GM21737 (cell line): ENCODE measurements at regions not wholly inside any gene's neighbourhood (a gene's known extent, or its start where the extent isn't known, plus 50 kb on each side); places are given as distances from the start of the nearest gene placed in this dataset.
"Not testable (repeated sequence)": the region's sequence is repeated elsewhere in the genome, so short reads cannot be mapped to it uniquely, and the experiment has no call there.

ENCODE experiments used
- ATAC-seq: cut with Tn5 transposase; IDR thresholded peaks from one replicate; pipeline ENCODE4 v1.9.1; 2021; ENCODE audit warnings: mild to moderate bottlenecking, moderate library complexity; ENCODE audit not compliant: unreplicated experiment

DNA sequence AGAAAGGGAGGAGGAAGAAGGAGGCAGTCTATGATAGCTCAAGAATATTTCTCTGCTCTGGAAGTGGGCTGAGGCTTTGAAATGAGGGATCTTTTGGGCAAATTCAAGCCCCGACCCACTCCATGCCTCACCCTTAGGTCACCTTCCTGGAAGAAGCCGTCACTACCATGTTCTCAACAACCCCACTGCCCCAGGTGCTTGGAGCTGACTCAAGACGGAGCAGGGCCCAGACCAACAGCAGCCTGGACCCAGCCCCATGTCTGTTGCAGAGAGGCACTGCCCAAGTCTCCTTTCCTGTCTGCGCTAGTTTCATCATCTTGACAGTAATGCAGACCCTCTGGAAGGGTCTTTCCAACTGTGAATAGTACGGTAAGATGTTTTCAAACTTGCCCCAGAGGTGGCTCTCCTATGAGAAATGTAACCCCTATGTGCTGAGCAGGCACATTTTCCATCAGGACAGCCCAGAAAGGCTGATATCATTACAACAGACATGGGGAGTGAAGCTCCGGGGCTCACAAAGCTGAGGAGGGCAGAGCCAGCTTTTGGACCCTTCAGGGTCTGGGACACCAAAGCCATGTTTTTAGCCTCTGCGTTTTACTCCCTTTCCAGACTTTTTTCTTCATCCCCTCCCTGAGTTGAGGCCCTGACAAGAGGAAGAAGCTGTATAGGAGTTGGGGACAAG lies 128.2 kb upstream of the LARP1 start:
- ATAC-seq = no peak

DNA sequence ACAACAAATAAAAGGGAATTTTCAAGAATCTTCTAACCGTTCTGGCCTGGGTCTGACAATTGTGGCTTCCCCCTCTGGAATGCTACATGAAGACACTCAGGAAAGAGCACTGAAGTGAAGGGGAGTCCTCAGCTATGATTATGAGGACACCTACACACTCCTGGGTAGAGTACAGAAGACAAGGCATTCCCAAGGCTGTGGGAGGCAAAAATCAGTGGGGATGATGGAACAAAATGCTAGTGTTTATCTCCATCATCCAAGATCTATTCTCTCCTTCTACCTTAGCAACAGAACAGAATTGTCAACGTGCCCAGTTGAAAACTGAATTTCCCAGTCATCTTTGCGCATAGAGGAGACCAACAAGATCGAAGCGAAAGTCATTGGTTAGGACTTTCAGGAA lies 130.1 kb upstream of the LARP1 start:
- no peak for ATAC-seq

DNA sequence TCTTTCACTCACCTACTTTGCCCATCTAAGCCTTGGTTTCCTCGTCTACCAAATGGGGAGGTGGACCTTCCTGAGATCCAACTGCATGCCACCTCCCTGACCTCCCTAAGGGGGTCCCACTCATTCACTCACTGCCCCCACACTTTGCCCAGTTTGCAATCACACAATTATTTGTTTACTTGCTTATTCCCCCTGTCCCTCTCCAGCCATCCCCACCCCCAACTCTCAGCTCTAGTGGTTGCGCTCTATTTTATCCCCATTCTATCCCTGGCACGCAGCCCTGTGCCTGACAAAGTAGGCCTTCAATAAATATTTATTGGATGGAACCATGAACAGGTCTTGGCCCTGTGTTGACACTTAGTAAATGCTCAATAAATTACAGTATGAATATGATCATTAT lies 130.8 kb upstream of the LARP1 start:
- ATAC-seq = no peak

DNA sequence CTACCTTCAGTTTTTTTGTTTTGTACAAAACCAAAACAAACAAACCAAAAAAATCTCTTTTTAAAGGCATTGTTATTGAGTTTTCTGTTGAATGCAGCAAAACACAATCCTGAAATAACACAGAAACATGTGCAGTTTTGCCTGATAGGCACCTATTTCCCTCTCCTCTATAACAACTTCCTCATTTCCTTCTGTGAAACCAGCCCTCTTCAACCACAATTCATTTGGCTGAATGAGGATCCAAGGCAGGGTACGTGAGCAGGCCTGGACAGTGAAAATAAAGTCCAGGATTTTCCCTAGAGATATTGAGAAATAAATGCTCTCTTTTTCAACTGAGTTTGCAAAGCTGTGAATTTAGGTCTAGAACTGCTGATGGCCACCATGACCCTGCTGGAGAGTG lies 134.8 kb upstream of the LARP1 start:
- no peak for ATAC-seq

DNA sequence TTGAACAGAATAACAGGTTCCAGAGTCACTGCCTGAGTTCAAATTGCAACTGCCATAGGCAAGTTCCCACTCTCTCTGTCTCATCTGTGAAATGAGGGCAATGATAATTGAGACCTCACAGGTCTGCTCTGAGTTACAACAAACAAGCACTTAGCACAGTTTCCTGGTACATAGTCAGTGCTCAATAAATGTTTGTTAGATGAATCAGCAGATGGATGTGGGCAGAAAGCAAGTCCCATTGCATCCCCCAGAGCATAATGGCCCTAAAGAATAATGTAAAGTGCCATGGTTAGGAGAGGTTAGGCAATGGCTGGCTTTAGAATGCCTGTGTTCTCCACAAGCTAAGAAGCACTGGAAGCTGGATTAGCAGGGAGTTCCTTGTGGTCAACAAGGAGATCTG lies 136.5 kb upstream of the LARP1 start:
- no peak for ATAC-seq

DNA sequence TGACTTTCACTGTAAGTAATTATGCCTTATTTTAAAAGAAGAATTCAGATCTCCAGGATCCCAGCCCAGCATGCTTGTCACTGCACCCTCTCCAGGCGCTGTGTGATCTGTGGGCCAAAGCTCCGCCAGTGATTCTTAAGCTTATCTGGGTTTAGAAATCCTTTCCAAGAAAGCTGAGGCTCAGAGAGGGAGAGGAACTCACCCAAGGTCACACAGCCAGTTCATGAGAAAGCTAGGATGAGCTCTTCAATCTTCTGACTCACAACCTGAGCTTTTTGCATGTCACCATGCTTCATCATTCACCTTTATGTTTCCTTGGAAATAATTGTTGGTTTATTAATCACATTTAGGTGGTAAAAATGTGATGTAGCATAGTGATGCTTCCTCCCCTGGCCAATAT lies 136.6 kb upstream of the HAND1 start:
- ATAC-seq = no peak

DNA sequence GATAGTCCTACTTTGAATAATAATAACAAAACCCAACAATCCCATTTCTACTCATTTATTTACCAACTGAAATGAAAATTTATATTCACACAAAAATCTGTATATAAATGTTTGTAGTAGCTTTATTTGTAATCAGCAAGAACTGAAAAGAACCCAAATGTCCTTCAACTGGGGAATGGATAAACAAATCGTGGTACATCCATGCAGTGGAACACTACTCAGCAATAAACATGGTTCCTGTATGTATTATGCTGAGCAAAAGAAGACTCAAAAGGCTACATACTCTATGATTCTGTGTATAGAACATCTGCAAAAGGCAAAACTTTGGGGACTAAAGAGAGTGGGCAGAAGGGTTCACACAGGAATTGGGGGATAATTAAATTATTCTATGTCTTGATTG lies 136.1 kb upstream of the HAND1 start:
- ATAC-seq = no peak

DNA sequence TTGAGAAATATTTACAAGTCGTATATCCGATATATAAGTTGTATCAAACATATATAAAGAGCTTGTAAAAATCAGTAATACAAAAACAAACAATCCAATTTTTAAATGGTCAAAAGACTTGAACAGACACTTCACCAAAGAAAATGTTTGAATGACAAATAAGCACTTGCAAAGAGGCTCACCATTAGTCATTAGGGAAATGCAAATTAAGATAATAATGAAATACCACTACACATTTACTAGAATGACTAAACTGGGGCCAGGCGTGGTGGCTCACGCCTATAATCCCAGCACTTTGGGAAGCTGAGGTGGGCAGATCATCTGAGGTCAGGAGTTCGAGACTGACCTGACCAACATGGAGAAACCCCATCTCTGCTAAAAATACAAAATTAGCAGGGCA lies 134.6 kb upstream of the HAND1 start:
- no peak for ATAC-seq

DNA sequence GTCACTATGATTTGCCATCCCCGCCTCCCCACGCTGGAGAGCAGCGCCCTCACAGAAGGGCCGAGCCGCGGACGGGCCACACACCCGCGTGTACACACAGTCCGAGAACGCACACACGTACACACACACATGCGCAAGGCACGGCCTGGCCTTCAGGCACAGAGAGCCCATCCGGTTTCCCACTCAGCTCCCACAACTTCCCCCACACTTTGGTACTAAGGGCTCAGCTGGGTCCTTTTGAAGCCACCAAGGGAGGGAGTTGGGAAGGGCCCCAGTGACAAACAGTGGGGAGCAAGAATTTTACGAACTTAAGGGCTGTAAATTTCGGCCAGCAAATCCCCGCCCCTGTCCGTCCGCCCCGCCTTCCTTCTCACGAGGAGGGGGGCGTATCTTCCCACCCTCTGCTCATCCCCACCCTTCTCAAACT lies 133.3 kb upstream of the HAND1 start:
- ATAC-seq = no peak

DNA sequence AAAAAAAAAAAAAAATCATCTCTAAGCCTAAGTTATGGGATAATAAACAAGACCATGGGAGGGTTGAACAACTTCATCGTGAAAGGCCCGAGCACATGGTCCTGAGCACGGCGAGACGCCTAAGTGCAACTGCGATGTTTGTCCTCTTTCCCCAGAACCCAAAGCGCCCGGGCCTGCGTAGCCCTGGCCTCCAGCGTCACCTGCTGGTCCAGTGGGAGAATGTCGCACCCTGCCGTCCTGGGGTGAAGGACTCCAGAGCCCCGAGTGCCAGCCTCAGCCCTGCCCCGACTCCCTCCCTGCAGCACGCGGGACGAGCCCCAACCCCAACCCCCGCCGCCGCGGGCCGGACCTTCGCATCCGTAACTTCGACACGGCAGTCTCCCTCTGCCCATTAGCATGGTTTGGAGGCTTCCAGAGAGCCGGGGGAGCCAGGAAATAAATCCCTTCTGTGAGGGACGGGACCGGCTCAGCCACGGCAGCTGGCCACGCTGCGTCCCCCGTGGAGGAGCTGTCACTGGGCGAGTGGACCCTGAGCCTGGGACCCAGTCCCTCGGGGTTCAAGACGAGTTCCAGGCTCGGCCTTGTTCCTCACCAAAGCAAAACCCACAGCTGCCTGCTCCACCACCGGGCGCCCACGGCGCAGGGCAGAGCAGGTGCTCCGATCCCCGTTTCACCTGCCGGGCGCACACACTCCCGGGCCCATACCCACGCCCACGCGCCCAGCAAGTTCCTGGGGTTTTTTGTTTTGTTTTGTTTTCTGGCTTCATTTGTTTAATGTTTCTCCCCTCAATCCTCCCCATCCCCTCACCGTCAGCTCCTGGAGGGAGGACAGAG lies 132.5 kb upstream of the HAND1 start:
- ATAC-seq = peak; percentile 88

DNA sequence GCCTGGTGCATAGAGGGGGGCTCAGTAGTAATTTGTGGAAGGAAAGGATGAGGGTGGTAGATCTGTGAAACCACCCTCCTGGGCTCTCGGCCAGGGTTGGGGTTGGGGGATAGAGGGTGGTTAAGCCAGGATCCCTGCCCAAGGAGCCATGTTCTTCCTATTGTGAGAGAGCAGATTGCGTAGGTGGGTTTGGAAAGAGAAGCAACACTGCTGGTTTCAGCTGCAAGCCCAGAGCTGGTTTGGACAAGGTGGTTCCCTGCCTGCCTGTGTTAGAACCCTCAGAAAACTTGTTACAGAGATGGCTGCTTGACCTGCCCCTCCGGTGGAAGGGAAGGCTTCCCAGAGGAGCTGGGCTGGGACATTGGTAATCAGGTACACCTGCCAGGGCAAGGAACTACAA lies 131.2 kb upstream of the HAND1 start:
- no peak for ATAC-seq

DNA sequence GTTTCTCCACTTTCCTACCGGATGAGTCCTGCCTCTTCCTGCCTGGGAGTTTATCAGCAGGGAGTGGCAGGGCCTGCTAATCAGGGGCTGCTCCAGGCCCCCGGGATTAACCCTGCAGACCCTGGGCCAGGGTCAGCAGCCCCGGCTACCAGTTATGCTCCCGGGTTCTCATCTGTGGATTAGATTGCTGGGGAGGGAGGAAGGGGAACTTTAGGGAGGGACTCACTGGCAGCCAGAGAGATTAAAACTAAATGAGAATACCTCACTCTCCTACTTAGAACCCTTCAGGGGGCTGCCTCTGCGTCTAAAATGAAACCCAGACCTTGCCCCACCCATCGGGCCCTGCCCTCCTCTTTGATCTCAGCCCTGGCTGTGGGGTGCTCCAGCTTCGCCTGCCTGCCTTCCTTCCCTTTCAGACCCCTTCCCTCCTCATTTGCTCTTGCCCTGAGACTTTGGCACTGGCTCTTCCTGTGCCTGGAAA lies 130.5 kb upstream of the HAND1 start:
- ATAC-seq = no peak

DNA sequence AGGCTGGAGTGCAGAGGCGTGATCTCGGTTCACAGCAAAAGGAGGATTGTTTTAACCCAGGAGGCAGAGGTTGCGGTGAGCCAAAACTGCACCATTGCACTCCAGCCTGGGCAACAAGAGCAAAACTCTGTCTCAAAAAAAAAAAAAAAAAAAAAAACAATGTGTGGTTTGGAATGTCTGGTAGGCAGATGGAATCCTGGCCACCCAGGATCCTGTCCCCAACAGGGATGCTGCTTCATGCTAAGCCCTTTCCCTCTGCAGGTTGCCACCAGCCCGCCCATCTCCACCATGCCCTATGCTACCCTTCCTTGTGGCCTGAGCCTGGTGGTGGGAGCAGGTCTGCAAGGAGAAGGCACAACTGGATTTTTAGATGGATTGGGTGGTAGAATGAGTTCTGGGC lies 129.7 kb upstream of the HAND1 start:
- no peak for ATAC-seq

DNA sequence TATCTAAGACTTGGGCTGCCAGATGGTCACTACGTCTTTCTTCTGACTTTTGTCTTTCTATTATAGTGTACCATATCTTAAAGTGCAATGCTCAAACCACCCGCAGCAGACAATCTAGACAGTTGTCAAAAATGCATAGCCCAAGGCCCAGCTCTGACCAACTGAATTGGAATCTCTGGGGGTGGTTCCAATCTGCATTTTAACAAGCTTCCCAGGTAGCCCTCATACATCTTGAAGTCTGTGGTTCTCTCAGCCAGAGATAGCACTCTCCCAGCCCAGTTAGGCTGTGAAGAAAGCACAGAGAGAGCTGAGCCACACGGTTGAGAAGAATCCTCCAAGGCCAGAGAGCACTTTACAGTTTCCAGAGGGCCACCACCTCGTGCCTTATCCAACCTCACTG lies 128.2 kb upstream of the HAND1 start:
- ATAC-seq = no peak

DNA sequence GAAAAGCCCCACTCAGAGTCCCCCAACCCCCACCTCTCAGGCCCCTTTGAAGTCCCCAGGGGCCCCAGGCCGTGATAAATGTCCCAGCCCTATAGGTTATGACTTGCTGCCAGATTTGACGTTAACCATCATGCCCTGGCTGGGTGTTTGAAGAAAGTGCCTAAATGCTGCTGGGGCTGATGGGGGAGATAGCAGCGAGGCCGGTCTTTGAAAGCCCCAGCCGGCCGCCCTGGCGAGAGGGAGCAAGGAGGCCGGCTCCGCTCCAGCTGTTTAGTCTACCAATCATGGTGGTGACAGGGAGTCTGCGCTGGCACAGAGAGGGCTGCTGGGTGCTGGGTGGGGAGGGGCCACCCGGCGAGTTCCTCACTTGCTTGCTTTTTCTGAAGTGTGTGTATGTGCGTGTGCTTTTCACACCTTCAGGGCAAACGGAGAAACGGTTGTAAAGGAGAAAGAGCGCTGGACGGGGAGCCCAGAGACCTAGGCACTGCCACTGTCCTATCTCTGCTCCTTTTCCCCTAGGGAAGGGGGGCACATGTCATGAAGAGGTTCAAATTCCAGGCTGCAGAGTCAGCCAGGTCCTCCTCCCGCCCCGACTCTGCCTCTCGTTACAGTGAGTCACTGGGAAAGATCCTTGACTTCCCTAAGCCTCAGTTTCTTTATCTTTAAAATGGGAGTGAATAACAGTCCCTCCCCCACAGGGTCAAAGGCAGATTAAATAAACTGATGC lies 126.1 kb upstream of the HAND1 start:
- ATAC-seq = no peak

DNA sequence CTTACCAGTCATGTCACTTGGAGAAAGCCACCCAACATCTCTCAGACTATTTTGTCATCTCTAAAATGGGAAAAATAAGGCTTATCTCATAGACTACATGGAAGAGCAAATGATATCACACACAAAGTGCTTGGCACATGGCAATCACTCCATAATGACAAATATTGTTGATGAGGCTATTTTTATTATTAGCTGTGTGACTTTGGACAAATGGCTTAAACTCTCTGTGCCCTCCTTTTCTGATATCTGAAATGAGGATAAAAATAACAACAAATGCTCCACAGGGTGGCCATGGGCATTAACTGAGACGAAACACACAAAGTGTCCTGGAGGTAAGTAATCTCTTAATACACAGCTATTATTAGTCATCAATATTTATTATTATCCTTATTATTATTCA lies 125.5 kb upstream of the HAND1 start:
- ATAC-seq = no peak

DNA sequence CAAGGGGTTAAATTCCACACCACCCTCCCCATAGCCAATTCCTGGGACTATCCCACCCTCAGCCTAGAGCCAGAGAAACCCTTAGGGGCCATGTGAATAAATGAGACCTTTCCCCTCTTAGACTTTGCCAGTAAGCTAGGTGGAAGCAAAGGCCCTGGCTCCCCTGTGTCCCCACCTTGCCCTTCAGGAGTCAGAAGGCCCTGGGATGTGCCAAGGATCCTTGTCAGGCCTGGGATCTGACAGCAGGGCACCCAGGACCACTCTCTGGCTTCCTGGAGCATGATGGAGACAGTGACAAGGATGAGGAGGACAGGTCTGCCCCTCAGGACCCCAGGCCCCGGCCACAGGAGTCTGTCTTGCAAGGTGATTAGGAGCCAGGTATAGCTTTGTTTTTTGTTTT lies 125.0 kb upstream of the HAND1 start:
- no peak for ATAC-seq

DNA sequence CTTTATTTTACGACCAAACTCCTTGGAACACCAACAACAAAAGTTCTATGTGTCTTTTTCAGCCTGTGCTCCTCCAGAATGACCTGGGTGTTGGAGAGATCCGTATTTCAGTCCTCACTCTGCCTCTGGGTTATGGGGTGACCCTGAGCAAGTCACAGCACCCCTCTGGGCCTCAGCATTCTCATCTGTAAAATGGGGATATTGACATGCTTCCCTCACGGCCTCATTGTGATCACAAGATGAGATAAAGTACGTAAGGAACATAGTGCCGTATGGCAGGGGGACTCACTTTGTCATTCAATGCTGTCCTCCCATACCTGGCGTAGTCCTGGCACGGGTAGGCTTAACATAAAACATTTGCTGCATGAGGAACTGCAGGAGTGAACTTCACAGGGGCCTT lies 123.0 kb upstream of the HAND1 start:
- ATAC-seq = no peak

DNA sequence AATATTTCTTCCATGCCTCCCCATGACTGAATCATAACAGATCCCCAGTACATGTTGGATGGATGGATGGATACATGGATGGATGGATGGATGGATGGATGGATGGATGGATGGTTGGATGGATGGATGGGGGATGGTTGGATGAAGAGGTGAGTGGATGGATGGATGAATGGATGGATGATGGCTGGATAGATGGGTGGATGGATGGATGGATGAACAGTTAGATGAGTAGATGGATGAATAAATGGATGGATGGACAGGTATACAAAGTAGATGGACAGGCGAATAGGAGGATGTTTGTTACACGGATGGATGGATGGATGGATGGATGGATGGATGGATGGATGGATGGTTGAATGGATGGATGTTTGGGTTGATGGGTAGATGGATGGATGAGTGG lies 120.0 kb upstream of the HAND1 start:
- no peak for ATAC-seq

DNA sequence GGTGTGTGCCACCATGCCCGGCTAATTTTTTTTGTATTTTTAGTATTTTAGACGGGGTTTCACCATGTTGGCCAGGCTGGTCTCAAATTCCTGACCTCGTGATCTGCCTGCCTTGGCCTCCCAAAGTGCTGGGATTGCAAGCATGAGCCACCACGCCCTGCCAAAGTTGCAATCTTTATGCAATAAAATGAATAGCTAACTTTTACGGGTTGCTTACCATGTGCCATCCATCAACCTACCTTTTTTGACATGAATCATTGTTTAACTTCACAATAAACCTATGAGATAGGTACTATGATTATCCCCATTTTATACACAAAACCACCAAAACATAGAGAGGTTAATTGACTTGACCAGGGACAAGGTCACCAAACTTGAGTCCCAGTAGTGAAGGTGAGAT lies 118.8 kb upstream of the HAND1 start:
- not testable (repeated sequence) for ATAC-seq

DNA sequence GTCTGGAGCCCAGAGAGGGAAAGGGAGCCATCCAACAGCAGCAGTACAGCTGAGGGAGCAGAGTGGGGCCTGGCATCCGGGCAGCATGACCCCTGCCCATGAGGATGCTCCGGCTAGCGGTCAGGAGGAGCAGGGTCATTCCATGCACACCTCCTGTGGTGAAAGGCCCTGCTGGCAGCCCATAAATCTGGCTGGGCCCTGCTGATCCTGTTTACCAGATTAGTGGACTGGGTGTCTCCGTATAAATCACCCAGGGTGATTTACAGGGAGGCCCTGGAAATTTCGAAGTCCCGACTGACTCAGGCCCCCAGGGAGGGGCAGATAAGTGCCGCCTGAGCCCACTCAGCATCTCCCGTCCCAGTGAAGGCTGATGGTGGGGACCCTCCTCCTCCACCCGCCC lies 117.6 kb upstream of the HAND1 start:
- ATAC-seq = no peak

DNA sequence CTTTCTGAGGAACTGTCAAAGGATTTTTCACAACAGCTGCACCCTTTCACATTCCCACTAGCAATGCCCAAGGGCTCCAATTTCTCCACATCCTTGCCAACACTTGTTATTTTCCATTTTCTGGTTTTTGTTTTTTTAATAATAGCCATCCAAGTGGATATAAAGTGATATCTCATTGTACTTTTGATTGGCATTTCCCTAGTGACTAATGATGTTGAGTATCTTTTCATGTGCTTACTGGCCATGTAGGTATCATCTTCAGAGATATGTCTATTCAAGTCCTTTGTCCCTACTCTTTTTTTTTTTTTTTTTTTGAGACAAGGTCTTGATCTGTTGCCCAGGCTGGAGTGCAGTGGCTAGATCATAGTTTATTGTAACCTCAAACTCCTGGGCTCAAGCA lies 115.8 kb upstream of the HAND1 start:
- ATAC-seq = no peak
